Brain microvascular endothelial cell (primary cell): ENCODE measurements at regions not wholly inside any gene's neighbourhood (a gene's known extent, or its start where the extent isn't known, plus 50 kb on each side); places are given as distances from the start of the nearest gene placed in this dataset.
A peak's percentile ranks its signal among the peaks of the same experiment; 100 is the strongest.
"Not testable (repeated sequence)": the region's sequence is repeated elsewhere in the genome, so short reads cannot be mapped to it uniquely, and the experiment has no call there.

ENCODE experiments used
- DNase-seq: peaks from one replicate; pipeline ENCODE4 v3.0.0-alpha.2; 2020
- H3K27ac ChIP-seq: fragments of 250-450 bp; sonication (Bioruptor Pico); 2 replicates; pipeline ENCODE4 v1.5.1; 2020; ENCODE audit warnings: mild to moderate bottlenecking, moderate library complexity
- H3K27me3 ChIP-seq: fragments of 250-450 bp; sonication (Bioruptor Pico); replicated peaks from 2 replicates; pipeline ENCODE4 v1.5.1; 2020; ENCODE audit warnings: mild to moderate bottlenecking
- H3K36me3 ChIP-seq: fragments of 250-450 bp; sonication (Bioruptor Pico); replicated peaks from 2 replicates; pipeline ENCODE4 v1.5.1; 2020; ENCODE audit warnings: mild to moderate bottlenecking
- H3K4me3 ChIP-seq: 2 replicates; pipeline ENCODE4 v1.5.1; 2011; ENCODE audit warnings: low read depth, mild to moderate bottlenecking, control low read depth, low read length, moderate library complexity
- CTCF ChIP-seq: IDR thresholded peaks from 2 replicates; pipeline ENCODE4 v1.5.1; 2011; ENCODE audit warnings: low read depth, mild to moderate bottlenecking, moderate library complexity, low read length, control low read depth, inconsistent platforms; ENCODE audit errors: missing control alignments
- in situ Hi-C: cut with HindIII; loops from 2 replicates; pipeline ENCODE4 v1.10.0; 2017; ENCODE audit warnings: low sequenced_read_pairs, low pct_ligation_motif_present

- no peak overlapping the region for H3K27ac ChIP-seq
- in situ Hi-C loops, result no loop called here
- H3K4me3 ChIP-seq, result no peak overlapping the region
- no peak for TF ChIP-seq CTCF
- DNase-seq, result no peak
- H3K36me3 ChIP-seq, result no peaks in the 10 kb centered on the region
- H3K27me3 ChIP-seq, result no peaks in the 10 kb centered on the region
Observed at GRCh38 chr20:54347166-54347833, 128.1 kb upstream of the DOK5 start.

- no peak for TF ChIP-seq CTCF
- no peaks in the 10 kb centered on the region for H3K27me3 ChIP-seq
- in situ Hi-C loops, result no loop called here
- H3K4me3 ChIP-seq, result no peak overlapping the region
- DNase-seq, result peak; percentile 18
- peak overlapping the region; percentile 21 for H3K27ac ChIP-seq
- no peaks in the 10 kb centered on the region for H3K36me3 ChIP-seq
Observed at GRCh38 chr20:54350415-54350814, 125.0 kb upstream of the DOK5 start.

DNA sequence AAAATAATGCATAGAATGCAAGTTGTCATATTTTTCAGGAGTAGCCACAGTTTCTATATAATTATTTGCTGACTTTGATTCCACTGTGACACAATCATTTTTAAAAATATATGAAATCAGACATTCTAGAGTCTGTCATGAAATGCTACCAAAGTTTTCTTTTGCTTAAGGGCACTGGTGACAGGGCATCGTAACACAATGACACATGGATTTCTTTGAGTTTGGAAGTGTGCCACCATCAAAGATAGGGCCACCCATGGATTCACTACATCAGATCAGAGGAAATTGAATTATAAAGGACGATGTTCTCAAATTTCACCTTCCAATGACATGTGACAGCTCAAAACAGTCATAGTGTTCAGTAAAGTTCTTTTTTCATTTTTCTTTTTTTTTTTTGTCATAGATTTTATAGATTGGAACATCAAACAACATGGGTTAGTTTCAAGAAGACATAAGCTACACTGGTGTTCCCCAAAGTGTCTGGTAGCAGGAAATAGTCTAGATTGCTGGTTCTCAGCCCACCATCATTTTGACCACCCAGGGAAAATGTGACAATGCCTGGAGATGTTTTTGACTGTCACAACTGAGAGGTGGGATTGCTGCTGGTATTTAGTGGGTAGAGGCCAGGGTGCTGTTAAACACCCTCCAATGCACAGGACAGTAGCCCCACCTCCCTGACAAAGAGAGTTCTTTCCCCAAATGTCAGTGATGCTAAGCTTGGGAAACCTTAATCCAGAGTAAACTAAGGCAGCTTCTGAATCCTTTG, 123.8 kb upstream of the DOK5 start:
- in situ Hi-C loops, result no loop called here
- H3K36me3 ChIP-seq, result no peaks in the 10 kb centered on the region
- no peak for TF ChIP-seq CTCF
- H3K27ac ChIP-seq, result no peak overlapping the region
- DNase-seq, result no peak
- no peak overlapping the region for H3K4me3 ChIP-seq
- no peaks in the 10 kb centered on the region for H3K27me3 ChIP-seq

DNA sequence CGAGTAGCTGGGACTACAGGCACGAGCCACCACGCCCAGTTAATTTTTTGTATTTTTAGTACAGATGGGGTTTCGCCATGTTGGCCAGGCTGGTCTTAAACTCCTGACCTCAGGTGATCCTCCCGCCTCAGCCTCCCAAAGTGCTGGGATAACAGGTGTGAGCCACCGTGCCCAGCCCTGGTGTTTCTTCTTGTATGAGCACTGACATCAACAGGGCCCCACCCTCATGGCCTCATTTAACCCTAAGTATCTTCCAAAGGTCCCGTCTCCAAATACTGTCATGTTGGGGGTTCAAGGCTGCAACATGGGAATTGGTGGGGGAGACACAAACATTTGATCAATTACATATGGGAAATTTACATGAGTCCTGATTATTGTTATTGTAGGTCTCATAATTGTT, 122.9 kb upstream of the DOK5 start:
- DNase-seq, H3K27ac ChIP-seq, H3K4me3 ChIP-seq, H3K36me3 ChIP-seq, in situ Hi-C loops, H3K27me3 ChIP-seq: not testable (repeated sequence)

- Histone ChIP-seq H3K27ac (no peak overlapping the region), H3K4me3 (no peak overlapping the region), H3K36me3 (no peaks in the 10 kb centered on the region), H3K27me3 (no peaks in the 10 kb centered on the region)
- in situ Hi-C loops, result no loop called here
- TF ChIP-seq CTCF, result no peak
- DNase-seq, result no peak
Observed at GRCh38 chr20:54353292-54353691, 122.1 kb upstream of the DOK5 start.

DNA sequence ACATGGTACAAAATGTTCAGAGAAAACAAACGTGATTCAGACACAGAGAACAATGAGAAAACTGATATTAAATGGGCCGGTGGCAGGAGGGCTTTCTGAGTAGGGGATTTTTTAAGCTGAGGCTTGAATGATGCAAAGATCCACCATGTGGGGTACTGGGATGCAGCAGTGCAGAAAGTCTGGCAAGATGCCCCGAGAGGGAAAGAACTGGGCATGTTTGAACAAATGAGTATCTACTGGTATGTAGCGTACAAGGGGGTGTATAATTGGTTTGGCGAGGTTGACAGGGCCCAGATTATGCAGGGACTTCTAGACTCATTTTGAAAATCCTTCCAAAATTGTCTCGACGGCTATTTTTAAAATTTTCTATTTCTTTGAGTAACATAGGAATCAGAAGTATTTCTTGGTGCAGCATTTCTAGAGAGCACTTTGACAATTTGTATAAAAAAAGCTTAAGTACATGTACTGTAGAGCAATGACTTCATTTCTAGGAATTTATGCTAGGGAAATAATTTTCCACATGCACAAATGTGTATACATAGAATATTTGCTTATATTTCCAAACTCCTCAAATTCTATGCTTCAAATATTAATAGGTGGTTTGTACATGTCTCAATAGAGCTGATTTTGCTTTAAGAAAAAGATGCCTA, 119.6 kb upstream of the DOK5 start:
- Histone ChIP-seq H3K36me3 (no peaks in the 10 kb centered on the region), H3K27ac (no peak overlapping the region), H3K27me3 (no peaks in the 10 kb centered on the region), H3K4me3 (no peak overlapping the region)
- DNase-seq, result no peak
- in situ Hi-C loops, result no loop called here
- no peak for TF ChIP-seq CTCF
